ENCODE measurements at regions not wholly inside any gene's neighbourhood (a gene's known extent, or its start where the extent isn't known, plus 50 kb on each side); places are given as distances from the start of the nearest gene placed in this dataset.
A peak's percentile ranks its signal among the peaks of the same experiment; 100 is the strongest.
"Not testable (repeated sequence)": the region's sequence is repeated elsewhere in the genome, so short reads cannot be mapped to it uniquely, and the experiment has no call there.

DNA sequence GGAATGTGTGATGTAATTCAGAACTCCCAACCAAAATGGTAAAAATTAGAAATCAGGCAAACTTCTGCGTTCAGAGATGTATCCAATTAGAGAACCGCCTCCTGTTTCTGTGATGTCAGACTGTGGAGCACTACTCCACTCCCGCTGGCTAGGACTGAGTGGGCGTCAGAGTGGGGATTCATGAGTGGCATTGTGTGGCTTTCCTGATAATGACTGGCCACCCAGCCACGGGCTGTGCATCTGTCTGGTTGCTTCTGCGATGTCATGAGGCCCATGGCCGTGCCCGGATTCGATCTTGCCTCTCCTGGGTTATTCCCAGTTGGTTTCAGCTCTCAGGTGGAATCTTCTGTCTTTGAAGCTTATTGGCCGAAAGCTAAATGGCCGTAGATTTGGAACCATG lies 87.1 kb upstream of the KCNA1 start:
- DNase-seq, result no peak

DNA sequence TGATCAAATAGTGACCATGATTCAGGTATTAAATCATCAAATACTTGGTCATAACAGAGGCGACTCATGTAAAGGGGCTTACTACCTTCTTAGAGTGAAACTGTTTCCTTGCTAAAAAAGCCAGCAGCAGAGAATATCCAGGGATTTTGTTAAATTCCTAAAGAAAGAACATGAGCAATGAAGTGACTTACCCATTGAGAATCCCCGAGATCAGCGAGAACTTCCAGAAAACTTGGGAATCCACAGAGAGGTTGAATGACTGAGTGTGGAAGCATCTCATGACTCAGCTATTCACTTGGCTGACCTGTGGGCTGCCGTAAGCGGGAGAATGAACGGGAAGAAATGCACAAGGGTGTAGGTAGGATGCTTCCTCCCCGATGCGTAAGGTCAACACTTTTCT lies 85.3 kb upstream of the KCNA1 start:
- no peak for DNase-seq

DNA sequence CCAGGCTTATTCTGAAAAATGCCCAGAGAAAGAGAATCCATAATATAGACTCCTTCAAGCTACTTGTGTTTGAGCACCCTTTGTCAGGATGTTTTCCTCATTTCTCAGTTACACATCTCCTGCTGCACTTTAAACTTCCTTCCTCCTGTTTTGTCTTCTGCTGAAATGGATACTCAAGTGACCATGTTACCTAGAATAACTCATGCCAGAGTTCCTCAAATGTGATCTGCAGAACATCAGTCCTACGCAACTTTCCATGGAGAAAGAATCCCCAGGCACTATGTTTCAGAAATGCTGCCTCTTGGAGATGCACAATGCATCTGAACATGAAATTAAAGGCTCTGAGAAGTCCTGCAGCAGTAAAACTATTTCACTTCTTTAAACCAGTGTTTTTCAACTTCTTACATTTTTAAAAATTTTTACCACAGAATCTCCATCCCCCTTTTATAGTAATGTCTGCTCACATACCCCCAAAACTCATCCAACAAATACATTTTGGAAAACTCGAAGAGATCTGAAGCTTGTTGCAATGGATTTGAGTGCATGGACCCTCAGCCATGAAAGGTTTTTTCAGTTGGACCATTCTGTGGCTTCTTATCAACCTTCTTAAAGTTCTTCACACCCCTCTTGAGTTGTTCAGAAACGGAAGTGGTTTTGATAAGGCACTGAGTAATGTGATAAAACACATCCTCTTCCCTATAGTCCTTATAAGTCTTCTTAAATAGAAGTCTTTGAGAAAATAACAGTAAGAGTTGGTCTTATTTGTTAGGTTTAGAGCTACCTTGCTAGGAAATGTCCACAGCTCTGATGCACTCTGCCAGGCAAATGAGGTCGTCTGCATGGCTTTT lies 84.5 kb upstream of the KCNA1 start:
- DNase-seq, result no peak

DNA sequence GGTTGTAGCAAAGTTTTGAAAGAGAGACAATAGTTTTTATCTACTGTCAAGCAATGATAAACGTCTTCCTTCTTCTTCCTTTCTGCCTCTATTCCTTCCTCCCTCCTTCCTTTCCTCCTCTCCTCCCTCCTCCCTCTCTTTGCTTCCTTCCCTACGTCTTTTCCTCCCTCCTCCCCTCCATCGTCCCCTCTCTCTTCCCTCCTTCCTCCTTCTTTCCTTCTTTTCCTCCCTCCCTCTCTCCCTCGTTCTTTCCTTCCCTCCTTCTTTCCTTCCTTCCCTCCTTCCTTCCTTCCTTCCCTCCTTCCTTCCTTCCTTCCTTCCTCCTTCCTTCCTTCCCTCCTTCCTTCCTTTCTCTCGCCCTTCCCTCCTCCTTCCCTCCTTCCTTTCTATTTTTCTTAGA lies 82.8 kb upstream of the KCNA1 start:
- no peak for DNase-seq

DNA sequence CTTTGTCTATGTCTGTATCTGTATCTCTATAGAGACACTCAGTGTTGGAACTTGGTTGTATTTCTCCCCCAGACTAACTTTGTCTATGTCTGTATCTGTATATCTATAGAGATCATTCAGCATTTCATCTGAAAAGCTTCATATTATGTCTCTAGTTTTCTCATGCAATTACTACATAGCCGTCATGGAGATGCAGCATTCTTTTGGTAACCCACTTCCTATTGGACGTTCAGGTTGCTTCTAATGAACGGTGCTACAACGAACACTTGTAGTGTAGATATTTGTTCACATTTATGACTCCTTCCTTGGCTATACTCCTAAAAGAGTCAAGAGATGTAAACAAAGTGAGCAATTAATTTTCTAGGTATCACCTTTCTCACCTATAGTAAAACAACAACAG lies 81.5 kb upstream of the KCNA1 start:
- no peak for DNase-seq

DNA sequence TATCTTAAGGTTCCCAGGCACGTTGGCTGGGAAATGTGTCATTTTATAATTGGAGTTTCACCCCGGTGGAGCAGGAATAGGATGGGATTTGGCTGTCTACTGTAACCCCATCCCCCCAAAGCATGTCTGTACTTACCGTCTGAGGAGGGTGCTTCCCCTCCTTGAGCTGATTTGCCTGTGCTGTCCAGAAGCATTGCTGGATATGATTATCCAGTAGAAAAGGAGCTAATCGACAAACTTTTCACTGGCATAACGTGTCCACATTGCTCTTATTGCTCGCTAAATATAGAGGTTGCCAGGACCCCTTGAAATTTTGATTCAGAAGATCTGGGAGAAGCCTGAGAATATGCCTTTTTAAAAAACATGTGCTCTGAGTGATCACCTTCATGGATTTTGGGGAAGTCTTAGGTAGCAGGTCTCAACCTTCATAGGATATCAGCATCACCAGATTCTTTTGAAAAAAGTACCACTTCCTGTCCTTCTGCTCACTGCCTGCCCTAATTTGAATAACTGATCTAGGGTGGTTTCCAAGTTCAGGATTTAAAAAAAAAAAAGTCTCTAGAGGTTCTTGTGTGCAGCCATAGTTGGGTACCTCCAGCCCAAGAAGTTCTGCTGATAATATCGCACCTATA lies 80.4 kb upstream of the KCNA1 start:
- DNase-seq, result no peak

DNA sequence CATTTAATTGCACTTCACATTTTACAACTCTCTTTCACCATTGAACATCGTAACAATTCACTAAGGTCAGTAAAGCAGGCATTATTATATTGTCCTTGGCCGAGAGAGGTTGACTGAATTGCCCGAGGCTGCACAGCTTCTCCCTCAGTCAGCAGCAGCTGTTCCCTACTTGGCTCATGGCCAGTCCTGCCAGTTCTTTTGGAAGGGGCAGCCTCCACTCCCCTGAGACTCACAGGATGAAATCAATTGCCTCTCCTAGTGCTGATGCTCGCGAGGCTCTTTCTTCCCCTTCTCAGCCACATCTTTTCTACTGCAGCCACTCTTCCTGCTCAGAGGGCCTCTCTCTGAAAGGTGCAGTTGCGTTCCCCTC lies 79.9 kb upstream of the KCNA1 start:
- DNase-seq, result no peak

DNA sequence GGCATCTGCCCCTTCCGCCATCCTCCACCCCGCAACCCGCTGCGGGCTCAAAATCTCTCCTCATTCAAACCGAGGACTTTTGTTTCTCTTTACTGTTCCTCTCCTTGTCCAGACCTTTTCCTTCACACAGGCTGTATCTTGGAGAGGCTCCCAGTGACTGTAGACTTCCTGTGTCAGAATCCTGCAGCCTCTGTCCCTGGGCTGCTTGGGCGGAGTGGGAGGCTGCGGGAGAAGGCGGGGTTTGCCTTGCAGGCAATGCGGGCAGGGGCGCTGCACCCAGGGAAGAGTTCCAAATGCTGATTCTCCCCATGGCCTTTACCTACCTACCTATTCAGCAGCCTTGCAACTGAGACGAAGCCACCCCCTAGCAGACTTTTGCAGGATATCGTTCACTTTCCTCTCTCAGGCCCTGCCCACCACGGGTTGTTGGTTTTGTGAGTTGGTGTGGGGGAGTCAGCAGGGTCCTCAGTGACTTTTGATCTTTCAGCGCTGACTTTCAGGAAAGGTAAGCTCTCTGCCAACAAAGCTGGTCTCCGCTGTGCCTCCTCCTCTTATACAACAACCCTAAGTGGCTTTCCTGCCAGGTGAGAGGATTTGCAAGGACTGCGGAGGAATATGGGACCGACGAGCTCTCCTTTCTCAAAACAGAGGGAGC lies 79.0 kb upstream of the KCNA1 start:
- no peak for DNase-seq

DNA sequence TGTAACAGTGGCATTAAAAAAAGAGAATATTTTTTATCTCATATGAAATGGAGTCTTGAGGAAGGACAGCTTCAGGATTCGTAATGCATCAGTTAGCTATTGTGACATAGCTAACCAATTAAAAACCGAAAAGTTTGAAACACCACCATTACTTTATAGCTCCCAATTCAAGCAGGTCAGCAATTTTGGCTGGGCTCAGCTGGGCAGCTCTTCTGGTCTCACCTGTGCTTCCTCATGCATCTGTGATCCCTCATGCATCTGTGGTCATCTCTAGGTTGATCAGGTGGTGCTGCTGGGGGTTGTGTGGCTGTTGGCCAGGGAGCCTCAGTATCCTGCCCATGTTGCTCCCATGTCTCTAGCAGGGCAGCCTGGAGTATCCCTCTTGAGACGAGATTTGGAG lies 76.7 kb upstream of the KCNA1 start:
- no peak for DNase-seq

DNA sequence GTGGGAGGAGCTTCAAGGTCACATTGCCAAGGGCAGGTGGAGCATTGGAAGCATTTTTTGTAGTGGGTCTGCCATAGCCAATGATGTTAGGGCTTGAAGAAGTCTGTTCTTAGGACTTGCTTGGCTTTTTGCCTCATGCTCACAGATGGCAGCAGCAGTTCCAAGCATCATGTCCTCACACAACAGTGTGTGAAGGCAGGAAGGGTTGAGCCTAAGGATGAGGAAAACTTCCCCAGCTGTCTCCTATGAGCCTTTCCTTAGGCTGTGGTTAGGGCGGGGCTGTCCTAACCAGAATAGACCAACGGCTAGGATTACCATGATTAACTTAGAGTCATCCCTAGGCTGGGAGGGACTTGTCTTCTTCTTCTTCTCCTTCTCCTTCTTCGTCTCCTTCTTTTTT lies 76.2 kb upstream of the KCNA1 start:
- no peak for DNase-seq

DNA sequence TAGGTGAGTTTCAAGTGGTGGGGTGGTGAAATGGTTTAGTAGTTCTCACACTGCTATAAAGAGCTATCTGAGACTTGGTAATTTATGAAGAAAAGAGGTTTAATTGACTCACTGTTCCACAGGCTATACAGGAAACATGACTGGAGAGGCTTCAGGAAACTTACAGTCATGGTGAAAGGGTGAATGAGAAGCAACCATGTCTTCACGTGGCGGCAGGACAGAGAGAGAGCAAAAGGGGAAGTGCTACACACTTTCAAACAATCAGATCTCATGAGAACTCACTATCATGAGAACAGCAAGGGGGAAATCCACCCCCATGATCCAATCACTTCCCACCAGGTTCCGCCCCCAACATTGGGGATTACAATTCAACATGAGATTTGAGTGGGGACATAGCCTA lies 67.3 kb upstream of the KCNA1 start:
- not testable (repeated sequence) for DNase-seq

DNA sequence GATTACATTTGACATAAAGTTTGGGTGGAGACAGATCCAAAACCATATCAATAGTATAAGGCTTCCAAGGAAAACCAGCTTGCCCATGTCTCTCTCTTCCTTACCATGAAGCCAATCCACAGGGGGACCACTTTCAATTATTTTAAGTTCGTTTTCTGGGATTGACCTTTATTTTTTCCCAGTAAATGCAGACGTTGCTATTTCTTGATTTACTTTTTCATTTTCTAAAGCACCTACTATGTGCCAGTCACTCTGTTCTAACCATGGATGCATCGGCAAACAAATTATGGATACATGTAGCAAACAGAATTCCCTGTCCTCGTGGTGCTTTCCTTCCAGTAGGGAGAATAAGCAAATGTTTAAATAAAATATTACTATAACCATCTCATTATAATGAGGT lies 65.8 kb upstream of the KCNA1 start:
- no peak for DNase-seq

DNA sequence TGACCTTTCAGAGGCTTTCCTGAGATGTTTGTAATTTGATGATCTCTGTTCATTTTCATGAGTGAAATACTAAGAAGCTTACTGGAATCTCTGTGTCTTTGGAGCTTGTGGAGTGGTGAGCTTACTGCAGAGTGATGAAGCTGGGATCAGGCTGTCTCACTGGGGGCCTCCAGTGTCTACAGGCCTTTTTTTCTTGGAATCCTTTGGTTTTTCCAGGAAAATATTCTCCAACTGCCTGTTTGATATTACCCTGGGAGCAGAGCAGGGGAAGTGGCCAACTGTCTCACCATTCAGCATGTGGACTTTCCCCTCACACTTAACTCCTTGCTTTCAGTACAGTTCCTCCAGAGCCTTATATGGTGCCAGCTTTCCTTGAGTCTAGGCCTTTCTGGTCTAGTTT lies 62.0 kb upstream of the KCNA1 start:
- DNase-seq, result no peak

DNA sequence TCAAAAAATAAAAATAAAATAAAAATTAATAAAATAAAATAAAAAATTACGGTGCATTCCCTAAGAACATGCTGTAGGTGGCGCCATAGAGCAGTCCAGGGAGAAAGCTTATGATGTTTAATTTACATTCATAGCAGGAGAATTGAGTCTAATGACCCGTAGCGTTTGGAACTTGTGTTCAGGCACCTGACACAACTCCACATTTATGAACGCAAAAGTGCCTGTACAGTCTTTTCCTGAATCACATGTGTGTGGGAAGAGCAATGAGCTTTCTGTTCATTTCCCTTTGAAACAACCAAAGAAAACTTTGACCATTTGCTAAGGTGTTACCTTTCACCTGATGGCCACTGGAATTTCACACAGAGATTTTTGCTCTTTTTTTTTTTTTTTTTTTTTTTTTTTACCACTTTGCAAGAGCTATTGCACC lies 60.6 kb upstream of the KCNA1 start:
- DNase-seq, result no peak

DNA sequence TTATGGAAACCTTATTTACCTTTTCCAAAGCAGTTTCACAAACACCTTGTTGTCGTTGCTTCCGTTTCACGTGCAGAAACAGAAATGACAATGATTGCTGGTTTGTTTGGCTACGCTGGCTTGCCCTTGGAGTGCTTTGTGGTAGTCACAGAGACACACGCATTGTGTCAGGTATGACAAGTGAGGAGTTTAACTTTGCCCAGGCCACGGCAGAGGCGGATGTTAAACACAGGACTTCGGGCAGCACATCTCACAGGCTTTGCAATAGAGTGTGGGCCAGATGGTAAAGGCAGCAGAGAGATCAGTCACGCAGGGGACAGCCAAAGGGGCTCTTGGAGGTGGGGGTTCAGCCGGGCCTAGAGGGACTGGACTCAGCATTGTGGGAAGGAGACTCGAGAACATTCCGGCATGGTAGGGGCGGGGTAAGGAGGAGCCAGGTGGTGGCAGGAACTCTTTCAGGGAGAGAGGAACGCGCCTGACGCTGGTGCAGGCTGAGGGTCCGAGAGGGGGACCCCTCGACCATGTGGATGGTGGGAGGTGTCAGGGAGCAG lies 59.8 kb upstream of the KCNA1 start:
- no peak for DNase-seq

DNA sequence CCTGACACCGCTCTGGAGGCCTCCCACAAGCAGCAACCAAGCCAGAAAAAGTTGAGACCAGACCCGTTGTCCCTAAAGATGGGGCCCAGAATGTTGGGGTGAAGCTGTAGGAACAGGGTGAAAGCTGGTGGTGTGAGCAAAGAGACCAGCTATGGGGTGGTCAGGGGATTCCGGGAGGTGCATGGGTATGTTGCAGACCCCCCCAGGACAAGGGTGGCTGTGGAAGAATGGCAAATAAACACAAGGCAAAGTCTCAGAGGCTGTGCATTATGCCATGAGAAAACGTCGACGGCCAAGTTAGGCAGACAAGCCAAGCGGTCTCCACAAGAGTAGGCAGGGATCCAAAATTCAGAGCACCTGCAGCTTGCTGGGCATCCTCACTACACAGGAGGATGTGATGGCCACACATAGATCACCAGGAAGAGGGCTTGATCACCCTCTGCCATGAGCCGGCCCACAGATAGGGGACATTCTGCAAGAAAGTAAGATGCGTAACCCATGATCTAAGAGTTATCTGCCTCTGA lies 58.8 kb upstream of the KCNA1 start:
- no peak for DNase-seq

DNA sequence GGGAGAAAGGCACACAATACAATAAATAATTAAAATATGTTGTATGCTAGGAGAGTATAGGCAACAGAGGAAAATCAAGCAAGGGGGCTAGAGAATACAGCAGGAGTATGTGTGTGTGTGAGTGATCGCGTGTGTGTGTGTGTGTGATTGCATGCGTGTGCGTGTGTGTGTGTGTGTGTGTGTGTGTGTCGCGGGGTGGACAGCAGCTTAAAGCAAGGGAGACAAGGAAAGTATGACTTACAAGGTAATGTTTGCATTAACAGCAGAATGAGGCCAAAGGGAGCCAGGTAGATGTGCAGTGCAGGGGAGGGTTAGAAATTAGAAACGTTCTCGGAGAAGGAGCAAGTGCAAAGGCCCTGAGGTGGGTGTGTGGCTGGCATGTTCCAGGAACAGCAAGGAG lies 57.4 kb upstream of the KCNA1 start:
- DNase-seq, result no peak

DNA sequence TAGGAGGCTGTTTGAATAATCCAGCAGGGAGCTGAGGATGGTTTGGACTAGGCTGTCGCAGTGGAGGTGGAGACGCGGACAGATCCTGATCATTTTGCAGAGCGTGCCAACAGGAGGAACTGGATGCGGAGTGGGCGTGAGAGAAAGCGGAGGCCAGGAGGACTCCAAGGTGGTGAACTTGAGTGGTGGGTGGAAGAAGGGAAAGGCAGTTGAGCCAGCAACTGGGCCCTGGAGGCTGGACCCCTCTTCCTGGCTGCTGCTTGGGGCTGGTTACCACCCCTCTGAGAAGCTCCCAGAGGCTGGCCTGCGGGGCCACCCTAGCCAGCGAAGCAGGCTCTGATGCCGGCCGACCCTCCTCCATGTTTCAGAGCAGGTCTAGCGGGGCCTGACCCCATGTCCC lies 56.8 kb upstream of the KCNA1 start:
- DNase-seq, result no peak

DNA sequence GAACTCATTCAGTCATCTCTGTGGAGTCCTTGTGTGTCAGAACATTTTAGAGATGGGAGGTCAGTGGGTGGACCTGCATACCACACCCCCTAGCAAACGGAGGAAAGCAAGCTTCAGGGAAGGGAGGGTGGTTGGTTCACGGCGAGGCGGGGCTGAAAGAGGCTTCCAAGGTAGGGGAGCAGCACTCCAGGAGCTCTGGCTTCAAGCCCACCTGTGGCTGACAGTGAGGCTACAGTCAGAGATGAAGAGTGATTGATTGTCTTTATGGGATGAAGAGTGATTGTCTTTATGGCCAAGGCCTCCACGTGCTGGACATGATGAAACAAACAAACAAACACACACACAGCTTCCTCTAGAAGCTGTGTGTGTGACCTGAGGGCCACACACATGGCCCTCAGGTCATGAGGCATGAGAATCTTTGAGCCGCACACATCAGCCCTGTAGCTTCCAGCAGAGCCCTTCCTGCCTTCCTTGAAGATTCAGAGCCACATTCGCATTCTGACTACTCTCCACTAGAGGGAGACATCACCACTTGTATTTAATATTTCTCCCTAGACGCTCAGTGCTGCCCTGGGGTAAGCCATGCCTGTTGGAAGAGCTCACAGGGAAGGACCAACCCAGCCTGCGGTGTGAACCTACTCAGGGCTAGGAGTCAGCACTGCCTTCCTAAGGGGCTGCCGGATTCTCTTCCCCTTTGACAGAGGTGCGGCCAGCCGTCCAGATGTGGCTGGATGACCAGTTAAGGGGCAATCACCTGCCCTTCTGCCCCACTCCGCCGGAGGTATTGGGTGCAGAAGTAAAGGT lies 54.4 kb upstream of the KCNA1 start:
- peak; percentile 77 to 86 for DNase-seq

DNA sequence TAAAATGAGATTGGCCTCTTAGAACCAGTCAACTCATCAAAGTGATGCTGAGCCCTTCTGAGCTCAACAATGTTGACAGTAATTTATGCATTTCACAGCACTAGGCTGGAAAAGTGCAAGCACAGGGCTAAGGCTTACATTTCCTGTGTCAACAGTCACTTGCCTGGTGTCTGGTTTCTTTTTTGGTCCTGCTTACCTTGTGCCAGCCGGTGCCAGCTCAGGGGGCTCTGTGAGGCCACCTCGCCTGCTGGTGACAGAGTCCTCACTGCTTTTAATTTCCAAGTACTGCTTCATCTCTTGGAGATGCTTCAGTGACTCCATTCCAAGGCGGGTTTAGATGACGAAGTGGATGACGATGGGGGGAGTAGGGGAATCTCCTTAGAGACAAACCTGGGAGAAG lies 53.1 kb upstream of the KCNA1 start:
- no peak for DNase-seq

DNA sequence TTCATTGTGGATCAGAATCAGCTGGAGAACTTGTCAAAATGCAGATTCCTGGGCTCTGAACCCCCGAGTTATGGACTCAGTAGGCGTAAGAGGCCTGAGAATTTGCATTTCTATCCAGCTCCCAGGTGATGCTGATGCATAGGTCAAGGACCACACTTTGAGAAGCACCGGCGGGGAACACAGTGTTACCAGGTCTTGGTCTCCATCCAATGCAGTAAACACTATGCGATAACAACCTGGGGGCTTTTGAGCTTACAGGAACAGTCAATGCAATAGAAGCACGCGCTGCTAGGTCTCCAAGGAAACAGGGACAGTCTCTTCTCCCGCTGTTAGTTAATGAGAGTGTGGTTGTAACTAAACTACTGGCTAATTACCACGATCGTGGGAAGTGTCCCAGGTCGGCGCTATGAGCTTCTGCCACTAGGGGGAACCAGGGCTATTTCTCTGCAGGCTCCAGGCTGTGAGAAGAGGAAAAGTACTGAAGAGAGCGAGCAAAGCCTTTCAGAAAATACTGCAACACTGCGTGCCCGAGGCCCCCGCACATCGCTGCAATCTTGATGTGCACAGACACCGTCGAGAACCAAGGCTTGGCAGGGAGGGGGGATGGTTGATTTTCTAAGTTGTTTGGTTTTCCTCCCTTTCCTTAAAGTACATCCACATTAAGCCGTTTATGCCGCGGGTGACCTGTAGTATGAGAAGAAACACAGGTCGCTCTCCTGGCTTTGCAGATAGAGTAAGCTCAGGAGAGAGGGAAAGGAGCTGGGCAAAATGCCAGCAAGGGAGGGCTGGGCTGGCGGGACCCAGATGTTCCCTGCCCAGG lies 52.0 kb upstream of the KCNA1 start:
- peak; percentile 59 to 83 for DNase-seq

DNA sequence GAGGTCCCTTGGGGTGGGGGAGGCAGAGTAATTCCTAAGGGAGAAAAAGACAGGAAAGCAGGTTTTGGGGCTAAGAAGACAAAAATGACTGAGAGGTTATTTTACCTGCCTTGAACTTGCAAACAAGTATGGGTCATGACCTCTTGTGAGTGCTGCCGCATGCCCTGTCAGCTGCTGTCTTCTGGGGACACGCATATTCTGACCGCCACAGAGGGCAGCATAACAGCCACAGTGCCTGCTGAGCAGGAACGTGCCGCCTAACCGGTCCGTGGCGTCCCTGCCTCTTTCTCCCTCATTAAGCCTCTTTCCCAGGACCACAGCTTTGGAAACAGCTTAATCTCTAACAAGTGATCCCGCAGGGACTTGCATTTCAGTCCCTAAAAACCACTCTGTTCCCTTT lies 51.3 kb upstream of the KCNA1 start:
- DNase-seq, result no peak

All from NCI-H1930 (cell line).